ENCODE measurements at regions not wholly inside any gene's neighbourhood (a gene's known extent, or its start where the extent isn't known, plus 50 kb on each side); places are given as distances from the start of the nearest gene placed in this dataset.

- no peak for DNase-seq (ENCODE audit: low read depth)
- no peak for TF ChIP-seq MAX (IDR thresholded peaks at IDR 0.05; ENCODE audit: low read depth, low read length)
- TF ChIP-seq MYC (IDR thresholded peaks at IDR 0.05; ENCODE audit: low read depth, low read length) = no peak
- TF ChIP-seq CTCF (IDR thresholded peaks at IDR 0.05; ENCODE audit: low read depth, low read length) = no peak
- TF ChIP-seq POLR2A (IDR thresholded peaks at IDR 0.05; ENCODE audit: extremely low read depth, insufficient read length) = no peak
- no peak overlapping the region for H3K4me3 ChIP-seq (ENCODE audit: low read depth, low read length)
Measured at GRCh38 chr15:91685436-91685835, 168.1 kb upstream of the SLCO3A1 start.

- H3K4me3 ChIP-seq (ENCODE audit: low read depth, low read length) = no peak overlapping the region
- TF ChIP-seq CTCF (IDR thresholded peaks at IDR 0.05; ENCODE audit: low read depth, low read length) = no peak
- no peak for TF ChIP-seq MAX (IDR thresholded peaks at IDR 0.05; ENCODE audit: low read depth, low read length)
- TF ChIP-seq POLR2A (IDR thresholded peaks at IDR 0.05; ENCODE audit: extremely low read depth, insufficient read length) = no peak
- no peak for TF ChIP-seq MYC (IDR thresholded peaks at IDR 0.05; ENCODE audit: low read depth, low read length)
- no peak for DNase-seq (ENCODE audit: low read depth)
Measured at GRCh38 chr15:91688811-91689210, 164.7 kb upstream of the SLCO3A1 start.

GRCh38 chr15:91689377-91689776 is 164.1 kb upstream of the SLCO3A1 start:
- DNase-seq (ENCODE audit: low read depth) = no peak
- TF ChIP-seq MYC (IDR thresholded peaks at IDR 0.05; ENCODE audit: low read depth, low read length) (no peak), CTCF (IDR thresholded peaks at IDR 0.05; ENCODE audit: low read depth, low read length) (no peak), POLR2A (IDR thresholded peaks at IDR 0.05; ENCODE audit: extremely low read depth, insufficient read length) (no peak), MAX (IDR thresholded peaks at IDR 0.05; ENCODE audit: low read depth, low read length) (no peak)
- H3K4me3 ChIP-seq (ENCODE audit: low read depth, low read length) = no peak overlapping the region

GRCh38 chr15:91692596-91692995 is 160.9 kb upstream of the SLCO3A1 start:
- TF ChIP-seq MAX (IDR thresholded peaks at IDR 0.05; ENCODE audit: low read depth, low read length) (no peak), POLR2A (IDR thresholded peaks at IDR 0.05; ENCODE audit: extremely low read depth, insufficient read length) (no peak), MYC (IDR thresholded peaks at IDR 0.05; ENCODE audit: low read depth, low read length) (no peak), CTCF (IDR thresholded peaks at IDR 0.05; ENCODE audit: low read depth, low read length) (no peak)
- H3K4me3 ChIP-seq (ENCODE audit: low read depth, low read length) = no peak overlapping the region
- no peak for DNase-seq (ENCODE audit: low read depth)

GRCh38 chr15:91694131-91694830 is 159.2 kb upstream of the SLCO3A1 start:
- H3K4me3 ChIP-seq (ENCODE audit: low read depth, low read length) = no peak overlapping the region
- DNase-seq (ENCODE audit: low read depth) = no peak

More at GRCh38 chr15:91694131-91694830, 159.2 kb upstream of the SLCO3A1 start:
- no peak for TF ChIP-seq CTCF (IDR thresholded peaks at IDR 0.05; ENCODE audit: low read depth, low read length)
- TF ChIP-seq MAX (IDR thresholded peaks at IDR 0.05; ENCODE audit: low read depth, low read length) = no peak
- no peak for TF ChIP-seq MYC (IDR thresholded peaks at IDR 0.05; ENCODE audit: low read depth, low read length)
- no peak for TF ChIP-seq POLR2A (IDR thresholded peaks at IDR 0.05; ENCODE audit: extremely low read depth, insufficient read length)

Data from NB4 (cell line).